CD1c-positive myeloid dendritic cell (primary cell): ENCODE measurements at regions not wholly inside any gene's neighbourhood (a gene's known extent, or its start where the extent isn't known, plus 50 kb on each side); places are given as distances from the start of the nearest gene placed in this dataset.

Experiments used
- DNase-seq: peaks from one replicate; pipeline ENCODE4 v3.0.0-alpha.2; 2016; ENCODE audit errors: extremely low spot score

- no peak for DNase-seq
These were observed 71.0 kb downstream of the AQP4 start for GRCh38 chr18:26794230-26795101.

GRCh38 chr18:26792661-26793060, 72.8 kb downstream of the AQP4 start:
- no peak for DNase-seq

- DNase-seq, result no peak
These were observed 73.8 kb downstream of the AQP4 start for GRCh38 chr18:26791676-26792075.

GRCh38 chr18:26784599-26784998, 80.9 kb downstream of the AQP4 start:
- DNase-seq, result no peak

GRCh38 chr18:26783170-26783569, 82.3 kb downstream of the AQP4 start:
- DNase-seq, result no peak

GRCh38 chr18:26780520-26781325, 84.8 kb downstream of the AQP4 start:
- peak; percentile 20 for DNase-seq

GRCh38 chr18:26778054-26778393, 87.5 kb downstream of the AQP4 start:
- DNase-seq, result no peak

- DNase-seq, result no peak
These were observed 88.0 kb downstream of the AQP4 start for GRCh38 chr18:26777351-26778053.

- DNase-seq, result no peak
These were observed 92.8 kb downstream of the AQP4 start for GRCh38 chr18:26772691-26773090.

- DNase-seq, result no peak
These were observed 94.0 kb downstream of the AQP4 start for GRCh38 chr18:26771524-26771923.

GRCh38 chr18:26768385-26768784, 97.1 kb downstream of the AQP4 start:
- DNase-seq, result no peak

- no peak for DNase-seq
These were observed 100.0 kb downstream of the AQP4 start for GRCh38 chr18:26765498-26765897.

- no peak for DNase-seq
These were observed 100.9 kb downstream of the AQP4 start for GRCh38 chr18:26764586-26764985.

- DNase-seq, result no peak
These were observed 101.3 kb downstream of the AQP4 start for GRCh38 chr18:26764177-26764576.

- peak; percentile 25 for DNase-seq
These were observed 101.9 kb downstream of the AQP4 start for GRCh38 chr18:26763446-26764110.

GRCh38 chr18:26757263-26758019, 108.1 kb downstream of the AQP4 start:
- no peak for DNase-seq

- DNase-seq, result no peak
These were observed 109.0 kb downstream of the AQP4 start for GRCh38 chr18:26756556-26756955.

- no peak for DNase-seq
These were observed 118.6 kb downstream of the AQP4 start for GRCh38 chr18:26746826-26747475.

GRCh38 chr18:26746398-26746797, 119.1 kb downstream of the AQP4 start:
- DNase-seq, result peak; percentile 11
